ENCODE measurements at regions not wholly inside any gene's neighbourhood (a gene's known extent, or its start where the extent isn't known, plus 50 kb on each side); places are given as distances from the start of the nearest gene placed in this dataset.

GRCh38 chr2:65818873-65819451, 386.6 kb upstream of the SPRED2 start:
- Mint-ChIP-seq H3K4me3 (no peak overlapping the region), H3K36me3 (ENCODE audit: low read depth) (no peaks in the 10 kb centered on the region)

GRCh38 chr2:65813631-65814173, 381.3 kb upstream of the SPRED2 start:
- POLR2A ChIA-PET, result no interaction called here
- no peak overlapping the region for H3K4me3 Mint-ChIP-seq
- no peak overlapping the region for H3K27ac Mint-ChIP-seq
- DNase-seq, result no peak
- H3K36me3 Mint-ChIP-seq (ENCODE audit: low read depth), result no peaks in the 10 kb centered on the region
- CTCF ChIA-PET, result no interaction called here
- no peaks in the 10 kb centered on the region for H3K9me3 Mint-ChIP-seq (ENCODE audit: insufficient read depth)
- ATAC-seq, result no peak
- H3K27me3 Mint-ChIP-seq (ENCODE audit: low read depth), result no peaks in the 10 kb centered on the region
- no peaks in the 10 kb centered on the region for H3K4me1 Mint-ChIP-seq (ENCODE audit: low read depth)

More at GRCh38 chr2:65818873-65819451, 386.6 kb upstream of the SPRED2 start:
- ATAC-seq, result no peak
- DNase-seq, result no peak
- Mint-ChIP-seq H3K27me3 (ENCODE audit: low read depth) (no peaks in the 10 kb centered on the region), H3K27ac (no peak overlapping the region), H3K9me3 (ENCODE audit: insufficient read depth) (no peaks in the 10 kb centered on the region), H3K4me1 (ENCODE audit: low read depth) (no peaks in the 10 kb centered on the region)
- CTCF ChIA-PET, result no interaction called here
- POLR2A ChIA-PET, result no interaction called here

- Mint-ChIP-seq H3K9me3 (ENCODE audit: insufficient read depth) (peaks cover 2% of the 10 kb centered on the region), H3K4me1 (ENCODE audit: low read depth) (no peaks in the 10 kb centered on the region), H3K4me3 (no peak overlapping the region), H3K27me3 (ENCODE audit: low read depth) (no peaks in the 10 kb centered on the region), H3K27ac (no peak overlapping the region), H3K36me3 (ENCODE audit: low read depth) (no peaks in the 10 kb centered on the region)
- ChIA-PET CTCF (no interaction called here), POLR2A (no interaction called here)
- no peak for ATAC-seq
- DNase-seq, result no peak
These were observed 380.5 kb upstream of the SPRED2 start for GRCh38 chr2:65812887-65813286.

- DNase-seq (no peak), ATAC-seq (no peak)
- no peak overlapping the region for H3K4me3 Mint-ChIP-seq
- ChIA-PET CTCF (no interaction called here), POLR2A (no interaction called here)
- no peaks in the 10 kb centered on the region for H3K36me3 Mint-ChIP-seq (ENCODE audit: low read depth)
- H3K4me1 Mint-ChIP-seq (ENCODE audit: low read depth), result no peaks in the 10 kb centered on the region
- H3K9me3 Mint-ChIP-seq (ENCODE audit: insufficient read depth), result peaks cover 11% of the 10 kb centered on the region
- H3K27ac Mint-ChIP-seq, result no peak overlapping the region
- no peaks in the 10 kb centered on the region for H3K27me3 Mint-ChIP-seq (ENCODE audit: low read depth)
These were observed 375.5 kb upstream of the SPRED2 start for GRCh38 chr2:65807942-65808341.

GRCh38 chr2:65804777-65805176, 372.4 kb upstream of the SPRED2 start:
- H3K27me3 Mint-ChIP-seq (ENCODE audit: low read depth), result no peaks in the 10 kb centered on the region
- H3K36me3 Mint-ChIP-seq (ENCODE audit: low read depth), result no peaks in the 10 kb centered on the region
- H3K9me3 Mint-ChIP-seq (ENCODE audit: insufficient read depth), result peaks cover 11% of the 10 kb centered on the region
- DNase-seq (no peak), ATAC-seq (no peak)
- no peak overlapping the region for H3K4me3 Mint-ChIP-seq
- ChIA-PET CTCF (no interaction called here), POLR2A (no interaction called here)
- H3K4me1 Mint-ChIP-seq (ENCODE audit: low read depth), result no peaks in the 10 kb centered on the region
- no peak overlapping the region for H3K27ac Mint-ChIP-seq

GRCh38 chr2:65802298-65802942, 370.0 kb upstream of the SPRED2 start:
- Mint-ChIP-seq H3K4me1 (ENCODE audit: low read depth) (no peaks in the 10 kb centered on the region), H3K9me3 (ENCODE audit: insufficient read depth) (peaks cover 7% of the 10 kb centered on the region), H3K36me3 (ENCODE audit: low read depth) (no peaks in the 10 kb centered on the region), H3K4me3 (no peak overlapping the region), H3K27ac (no peak overlapping the region), H3K27me3 (ENCODE audit: low read depth) (no peaks in the 10 kb centered on the region)
- ChIA-PET CTCF (no interaction called here), POLR2A (no interaction called here)
- no peak for ATAC-seq
- no peak for DNase-seq

- H3K4me3 Mint-ChIP-seq, result no peak overlapping the region
- ChIA-PET POLR2A (no interaction called here), CTCF (no interaction called here)
- H3K27ac Mint-ChIP-seq, result no peak overlapping the region
- DNase-seq, result no peak
- H3K36me3 Mint-ChIP-seq (ENCODE audit: low read depth), result no peaks in the 10 kb centered on the region
- H3K27me3 Mint-ChIP-seq (ENCODE audit: low read depth), result no peaks in the 10 kb centered on the region
- no peaks in the 10 kb centered on the region for H3K4me1 Mint-ChIP-seq (ENCODE audit: low read depth)
- ATAC-seq, result no peak
- peaks cover 4% of the 10 kb centered on the region for H3K9me3 Mint-ChIP-seq (ENCODE audit: insufficient read depth)
These were observed 368.6 kb upstream of the SPRED2 start for GRCh38 chr2:65800998-65801397.

- H3K36me3 Mint-ChIP-seq (ENCODE audit: low read depth), result no peaks in the 10 kb centered on the region
- no peaks in the 10 kb centered on the region for H3K4me1 Mint-ChIP-seq (ENCODE audit: low read depth)
- ChIA-PET POLR2A (no interaction called here), CTCF (no interaction called here)
- ATAC-seq, result no peak
- H3K27me3 Mint-ChIP-seq (ENCODE audit: low read depth), result no peaks in the 10 kb centered on the region
- H3K4me3 Mint-ChIP-seq, result no peak overlapping the region
- H3K27ac Mint-ChIP-seq, result no peak overlapping the region
- DNase-seq, result no peak
- H3K9me3 Mint-ChIP-seq (ENCODE audit: insufficient read depth), result no peaks in the 10 kb centered on the region
These were observed 366.9 kb upstream of the SPRED2 start for GRCh38 chr2:65799141-65799854.

- H3K4me3 Mint-ChIP-seq, result no peak overlapping the region
- ChIA-PET POLR2A (no interaction called here), CTCF (no interaction called here)
- no peaks in the 10 kb centered on the region for H3K9me3 Mint-ChIP-seq (ENCODE audit: insufficient read depth)
- H3K27me3 Mint-ChIP-seq (ENCODE audit: low read depth), result no peaks in the 10 kb centered on the region
- H3K4me1 Mint-ChIP-seq (ENCODE audit: low read depth), result no peaks in the 10 kb centered on the region
- DNase-seq (no peak), ATAC-seq (no peak)
- H3K36me3 Mint-ChIP-seq (ENCODE audit: low read depth), result no peaks in the 10 kb centered on the region
- no peak overlapping the region for H3K27ac Mint-ChIP-seq
These were observed 366.2 kb upstream of the SPRED2 start for GRCh38 chr2:65798641-65799040.

GRCh38 chr2:65794994-65795393, 362.6 kb upstream of the SPRED2 start:
- no peaks in the 10 kb centered on the region for H3K27me3 Mint-ChIP-seq (ENCODE audit: low read depth)
- POLR2A ChIA-PET, result no interaction called here
- H3K9me3 Mint-ChIP-seq (ENCODE audit: insufficient read depth), result no peaks in the 10 kb centered on the region
- no peaks in the 10 kb centered on the region for H3K4me1 Mint-ChIP-seq (ENCODE audit: low read depth)
- CTCF ChIA-PET, result no interaction called here
- H3K27ac Mint-ChIP-seq, result no peak overlapping the region
- no peak for DNase-seq
- H3K4me3 Mint-ChIP-seq, result no peak overlapping the region
- ATAC-seq, result no peak
- no peaks in the 10 kb centered on the region for H3K36me3 Mint-ChIP-seq (ENCODE audit: low read depth)

- Mint-ChIP-seq H3K4me1 (ENCODE audit: low read depth) (no peaks in the 10 kb centered on the region), H3K9me3 (ENCODE audit: insufficient read depth) (no peaks in the 10 kb centered on the region), H3K36me3 (ENCODE audit: low read depth) (no peaks in the 10 kb centered on the region), H3K27ac (no peak overlapping the region), H3K27me3 (ENCODE audit: low read depth) (no peaks in the 10 kb centered on the region), H3K4me3 (no peak overlapping the region)
- DNase-seq (no peak), ATAC-seq (no peak)
- ChIA-PET POLR2A (no interaction called here), CTCF (no interaction called here)
These were observed 359.1 kb upstream of the SPRED2 start for GRCh38 chr2:65791404-65791975.

GRCh38 chr2:65790676-65790935, 358.2 kb upstream of the SPRED2 start:
- no peaks in the 10 kb centered on the region for H3K27me3 Mint-ChIP-seq (ENCODE audit: low read depth)
- H3K27ac Mint-ChIP-seq, result no peak overlapping the region
- H3K4me1 Mint-ChIP-seq (ENCODE audit: low read depth), result no peaks in the 10 kb centered on the region
- CTCF ChIA-PET, result no interaction called here
- POLR2A ChIA-PET, result no interaction called here
- DNase-seq (no peak), ATAC-seq (no peak)
- H3K9me3 Mint-ChIP-seq (ENCODE audit: insufficient read depth), result no peaks in the 10 kb centered on the region
- H3K36me3 Mint-ChIP-seq (ENCODE audit: low read depth), result no peaks in the 10 kb centered on the region
- H3K4me3 Mint-ChIP-seq, result no peak overlapping the region
